ENCODE measurements at regions not wholly inside any gene's neighbourhood (a gene's known extent, or its start where the extent isn't known, plus 50 kb on each side); places are given as distances from the start of the nearest gene placed in this dataset.

DNA sequence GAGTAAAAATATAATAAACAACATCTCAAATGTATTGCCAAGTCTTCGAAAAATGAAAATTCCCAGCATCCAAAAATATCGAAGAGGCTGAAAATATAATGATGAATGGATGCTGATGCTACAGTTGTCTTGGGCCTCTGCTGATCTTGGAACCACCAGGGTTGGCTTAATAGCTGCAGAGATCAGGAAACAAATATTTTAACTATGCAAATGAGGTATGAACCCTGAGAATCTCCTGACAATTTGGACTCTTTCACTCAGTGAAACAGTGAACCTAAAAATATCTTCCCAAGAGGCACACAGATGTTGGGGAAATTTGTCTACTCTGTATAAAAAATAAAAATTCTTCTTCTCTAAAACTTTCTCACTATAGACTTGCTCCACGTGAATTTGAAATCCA, 97.7 kb upstream of the EGFR start:
- TF ChIP-seq, protein P1, sequence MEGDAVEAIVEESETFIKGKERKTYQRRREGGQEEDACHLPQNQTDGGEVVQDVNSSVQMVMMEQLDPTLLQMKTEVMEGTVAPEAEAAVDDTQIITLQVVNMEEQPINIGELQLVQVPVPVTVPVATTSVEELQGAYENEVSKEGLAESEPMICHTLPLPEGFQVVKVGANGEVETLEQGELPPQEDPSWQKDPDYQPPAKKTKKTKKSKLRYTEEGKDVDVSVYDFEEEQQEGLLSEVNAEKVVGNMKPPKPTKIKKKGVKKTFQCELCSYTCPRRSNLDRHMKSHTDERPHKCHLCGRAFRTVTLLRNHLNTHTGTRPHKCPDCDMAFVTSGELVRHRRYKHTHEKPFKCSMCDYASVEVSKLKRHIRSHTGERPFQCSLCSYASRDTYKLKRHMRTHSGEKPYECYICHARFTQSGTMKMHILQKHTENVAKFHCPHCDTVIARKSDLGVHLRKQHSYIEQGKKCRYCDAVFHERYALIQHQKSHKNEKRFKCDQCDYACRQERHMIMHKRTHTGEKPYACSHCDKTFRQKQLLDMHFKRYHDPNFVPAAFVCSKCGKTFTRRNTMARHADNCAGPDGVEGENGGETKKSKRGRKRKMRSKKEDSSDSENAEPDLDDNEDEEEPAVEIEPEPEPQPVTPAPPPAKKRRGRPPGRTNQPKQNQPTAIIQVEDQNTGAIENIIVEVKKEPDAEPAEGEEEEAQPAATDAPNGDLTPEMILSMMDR (IDR thresholded peaks at IDR 0.05): no peak
- no peak overlapping the region for H3K4me3 ChIP-seq
- no peak for DNase-seq (ENCODE audit: low spot score)
- H3K27ac ChIP-seq: no peak overlapping the region

DNA sequence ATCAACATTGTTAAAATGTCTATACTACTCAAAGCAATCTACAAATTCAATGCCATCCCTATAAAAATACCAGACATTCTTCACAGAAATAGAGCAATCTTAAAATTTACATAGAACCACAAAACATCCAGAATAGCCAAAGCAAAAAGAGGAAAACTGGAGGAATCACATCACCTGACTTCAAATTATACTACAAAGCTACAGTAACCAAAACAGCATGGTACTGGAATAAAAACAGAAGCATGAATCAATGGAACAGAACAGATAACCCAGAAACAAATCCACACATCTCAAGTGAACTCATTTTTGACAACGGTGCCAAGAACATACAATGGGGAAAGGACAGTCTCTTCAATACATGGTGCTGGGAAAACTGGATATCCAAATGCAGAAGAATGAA, 87.3 kb upstream of the EGFR start:
- Histone ChIP-seq H3K4me3 (no peak overlapping the region), H3K27ac (no peak overlapping the region)
- TF ChIP-seq, protein P1 (IDR thresholded peaks at IDR 0.05): no peak
- DNase-seq (ENCODE audit: low spot score): no peak

DNA sequence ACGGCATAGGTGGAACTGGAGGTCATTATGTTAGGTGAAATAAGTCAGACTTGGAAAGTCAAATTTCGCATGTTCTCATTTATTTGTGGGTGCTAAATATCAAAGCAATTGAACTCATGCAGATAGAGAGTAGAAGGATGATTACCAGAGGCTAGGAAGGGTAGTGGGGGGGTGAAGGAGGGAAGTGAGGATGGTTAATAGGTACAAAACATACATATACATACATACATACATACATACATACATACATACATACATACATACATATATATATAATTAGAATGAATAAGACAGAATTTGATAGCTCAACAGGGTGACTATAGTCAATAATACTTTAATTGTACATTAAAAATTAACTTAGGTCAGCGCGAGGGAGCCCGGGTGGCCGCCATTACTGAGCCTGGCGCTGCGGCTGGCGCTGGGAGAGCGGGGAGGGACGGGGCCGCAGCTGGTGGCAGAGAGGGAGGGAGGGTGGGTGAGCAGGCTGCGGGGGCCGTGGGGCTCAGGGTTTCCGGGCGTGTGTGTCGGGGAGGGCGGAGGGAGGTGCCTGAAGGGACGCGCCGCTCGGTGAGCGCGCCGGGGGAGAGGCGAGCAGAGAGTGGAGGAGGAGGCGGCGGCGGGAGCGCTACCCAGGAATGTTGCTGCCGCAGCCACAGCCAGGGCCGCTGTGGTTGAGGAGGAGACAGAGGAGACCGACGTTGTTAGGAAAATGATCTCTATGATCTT, 85.8 kb upstream of the EGFR start:
- Histone ChIP-seq H3K4me3 (peak overlapping the region; percentile 77), H3K27ac (peak overlapping the region in 1 of 2 donors; percentile 77)
- DNase-seq (ENCODE audit: low spot score): no peak
- TF ChIP-seq, protein P1 (IDR thresholded peaks at IDR 0.05): no peak

DNA sequence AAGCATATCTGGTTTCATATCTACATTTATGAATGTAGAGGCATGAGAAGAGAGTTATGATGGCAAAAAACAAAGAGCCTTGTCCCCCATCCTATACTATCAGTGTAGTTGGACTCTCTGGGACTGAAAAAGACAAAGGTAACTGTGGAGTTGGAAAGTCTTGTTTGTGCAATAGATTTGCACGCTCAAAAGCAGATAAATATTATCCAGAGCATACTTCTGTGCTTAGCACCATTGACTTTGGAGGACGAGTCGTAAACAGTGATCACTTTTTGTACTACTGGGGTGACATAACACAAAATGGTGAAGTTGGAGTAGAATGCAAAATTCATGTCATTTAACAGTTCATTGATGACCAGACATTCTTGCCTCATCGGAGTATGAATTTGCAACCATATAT, 85.2 kb upstream of the EGFR start:
- no peak for DNase-seq (ENCODE audit: low spot score)
- TF ChIP-seq, protein P1 (IDR thresholded peaks at IDR 0.05): no peak
- H3K4me3 ChIP-seq: peak overlapping the region; percentile 77
- peak overlapping the region in 1 of 2 donors; percentile 77 for H3K27ac ChIP-seq

DNA sequence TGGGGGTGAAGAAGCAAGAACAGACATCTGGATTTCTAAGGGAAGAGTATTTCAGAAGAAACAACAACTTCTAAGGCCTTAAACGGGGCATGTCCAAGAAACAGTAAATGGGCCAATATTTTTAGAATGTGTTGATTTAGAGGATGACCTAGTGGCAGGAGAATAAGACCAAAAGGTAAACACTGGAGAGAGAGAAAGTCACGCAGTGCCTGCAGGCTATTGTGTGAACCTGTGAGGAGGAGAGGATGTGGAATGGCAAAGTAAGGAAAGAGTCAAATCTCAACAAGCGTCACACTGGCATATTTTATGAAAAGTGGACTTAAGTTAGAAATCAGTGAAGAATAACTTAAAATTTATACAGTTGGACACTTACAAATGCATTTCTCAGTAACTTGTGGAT, 78.1 kb upstream of the EGFR start:
- DNase-seq (ENCODE audit: low spot score): no peak
- TF ChIP-seq, protein P1 (IDR thresholded peaks at IDR 0.05): no peak
- no peak overlapping the region for H3K4me3 ChIP-seq
- H3K27ac ChIP-seq: no peak overlapping the region

DNA sequence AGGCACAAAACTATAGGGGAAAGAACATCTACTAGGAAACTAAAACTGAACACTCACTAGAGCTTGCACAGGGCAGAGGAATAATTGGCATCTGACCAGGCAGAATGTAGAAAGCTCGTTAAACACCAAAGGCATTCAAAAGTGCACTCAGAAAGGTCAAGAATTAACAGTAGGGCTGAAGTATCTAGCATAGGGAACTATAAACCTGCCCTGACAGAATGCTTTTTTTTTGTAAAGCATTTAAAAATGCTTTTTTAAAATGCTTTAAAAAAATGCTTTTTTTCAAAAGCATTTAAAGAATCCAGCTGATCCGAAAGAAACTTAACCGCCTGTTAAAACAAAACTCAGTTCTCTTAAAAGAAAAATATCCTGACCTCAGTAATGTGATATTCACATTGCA, 74.6 kb upstream of the EGFR start:
- TF ChIP-seq, protein P1 (IDR thresholded peaks at IDR 0.05): no peak
- DNase-seq (ENCODE audit: low spot score): no peak
- Histone ChIP-seq H3K4me3 (no peak overlapping the region), H3K27ac (no peak overlapping the region)

DNA sequence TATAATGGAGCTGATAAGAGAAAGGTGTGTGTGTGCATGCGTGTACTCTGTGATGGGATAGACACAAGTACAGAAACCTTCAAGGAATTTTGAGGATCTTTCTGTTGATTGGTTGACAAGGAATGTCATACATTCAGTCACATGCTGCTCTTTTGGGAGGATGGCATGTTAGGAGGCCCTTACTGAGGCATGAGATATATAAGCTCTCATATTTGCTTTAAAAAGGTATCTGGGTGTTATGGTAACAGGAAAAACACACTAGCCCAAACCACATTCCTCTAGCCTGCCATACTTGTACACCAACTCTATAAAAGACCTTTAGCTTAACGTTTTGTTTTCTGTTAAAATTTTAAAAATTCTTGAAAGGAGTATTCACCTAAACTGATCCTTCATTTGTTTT, 72.5 kb upstream of the EGFR start:
- no peak for DNase-seq (ENCODE audit: low spot score)
- H3K4me3 ChIP-seq: no peak overlapping the region
- TF ChIP-seq, protein P1 (IDR thresholded peaks at IDR 0.05): no peak
- no peak overlapping the region for H3K27ac ChIP-seq
